ENCODE measurements at regions not wholly inside any gene's neighbourhood (a gene's known extent, or its start where the extent isn't known, plus 50 kb on each side); places are given as distances from the start of the nearest gene placed in this dataset.
"Not testable (repeated sequence)": the region's sequence is repeated elsewhere in the genome, so short reads cannot be mapped to it uniquely, and the experiment has no call there.

- H3K9ac ChIP-seq (ENCODE audit: low read depth, low read length, poor library complexity, severe bottlenecking) = no peak overlapping the region
- H4K20me1 ChIP-seq (ENCODE audit: insufficient read depth, low read length, poor library complexity, severe bottlenecking) = no peaks in the 10 kb centered on the region
These were observed 122.2 kb upstream of the ESX1 start for GRCh38 chrX:104376937-104377336.

DNA sequence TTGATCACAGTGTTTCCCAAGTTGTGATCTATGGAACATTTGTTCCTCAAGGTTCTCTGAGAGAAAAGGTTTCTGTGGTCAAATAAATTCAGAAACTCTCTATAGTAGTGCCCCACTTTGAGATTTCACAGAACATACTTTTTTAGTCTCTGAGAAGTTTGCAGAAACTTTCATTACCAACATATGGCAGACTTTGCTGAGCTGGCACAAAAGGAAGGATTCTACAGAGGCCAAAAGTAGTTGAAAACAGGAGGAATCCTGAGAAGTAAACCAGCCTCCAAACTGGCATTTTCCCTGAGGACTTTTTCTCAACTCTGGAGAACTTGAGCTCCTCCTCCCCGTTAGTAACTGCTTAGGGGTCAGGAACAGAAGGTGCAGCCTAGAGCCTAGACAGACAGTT is 117.8 kb upstream of the ESX1 start:
- Histone ChIP-seq H3K27me3 (ENCODE audit: insufficient read depth, low read length, poor library complexity, severe bottlenecking) (no peaks in the 10 kb centered on the region), H4K20me1 (ENCODE audit: insufficient read depth, low read length, poor library complexity, severe bottlenecking) (no peaks in the 10 kb centered on the region), H3K9me2 (replicated peaks; ENCODE audit: low read depth, low read length) (no peaks in the 10 kb centered on the region), H3K79me2 (ENCODE audit: insufficient read depth, low read length) (no peaks in the 10 kb centered on the region), H3F3A (ENCODE audit: low read depth) (no peaks in the 10 kb centered on the region), H3K36me3 (ENCODE audit: insufficient read depth, low read length) (no peaks in the 10 kb centered on the region), H3K9ac (ENCODE audit: low read depth, low read length, poor library complexity, severe bottlenecking) (no peak overlapping the region), H3K9me3 (ENCODE audit: insufficient read depth, low read depth, low read length) (no peaks in the 10 kb centered on the region), H3K4me1 (ENCODE audit: insufficient read depth, low read length, poor library complexity, severe bottlenecking) (peaks cover 12% of the 10 kb centered on the region), H3K4me3 (ENCODE audit: low read length, poor library complexity, severe bottlenecking) (no peak overlapping the region), H3K4me2 (ENCODE audit: low read depth, low read length, poor library complexity, severe bottlenecking) (no peak overlapping the region), H2AFZ (ENCODE audit: low read length) (0 out of 2 replicates have a peak overlapping the region, but pooled peaks have one; percentile 27)
- TF ChIP-seq EZH2phosphoT487 (IDR thresholded peaks at IDR 0.05; ENCODE audit: borderline replicate concordance) = no peak
- TF ChIP-seq, protein P1, sequence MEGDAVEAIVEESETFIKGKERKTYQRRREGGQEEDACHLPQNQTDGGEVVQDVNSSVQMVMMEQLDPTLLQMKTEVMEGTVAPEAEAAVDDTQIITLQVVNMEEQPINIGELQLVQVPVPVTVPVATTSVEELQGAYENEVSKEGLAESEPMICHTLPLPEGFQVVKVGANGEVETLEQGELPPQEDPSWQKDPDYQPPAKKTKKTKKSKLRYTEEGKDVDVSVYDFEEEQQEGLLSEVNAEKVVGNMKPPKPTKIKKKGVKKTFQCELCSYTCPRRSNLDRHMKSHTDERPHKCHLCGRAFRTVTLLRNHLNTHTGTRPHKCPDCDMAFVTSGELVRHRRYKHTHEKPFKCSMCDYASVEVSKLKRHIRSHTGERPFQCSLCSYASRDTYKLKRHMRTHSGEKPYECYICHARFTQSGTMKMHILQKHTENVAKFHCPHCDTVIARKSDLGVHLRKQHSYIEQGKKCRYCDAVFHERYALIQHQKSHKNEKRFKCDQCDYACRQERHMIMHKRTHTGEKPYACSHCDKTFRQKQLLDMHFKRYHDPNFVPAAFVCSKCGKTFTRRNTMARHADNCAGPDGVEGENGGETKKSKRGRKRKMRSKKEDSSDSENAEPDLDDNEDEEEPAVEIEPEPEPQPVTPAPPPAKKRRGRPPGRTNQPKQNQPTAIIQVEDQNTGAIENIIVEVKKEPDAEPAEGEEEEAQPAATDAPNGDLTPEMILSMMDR (conservative IDR thresholded peaks at IDR 0.05; ENCODE audit: low read length) = no peak

More at GRCh38 chrX:104376937-104377336, 122.2 kb upstream of the ESX1 start:
- H3K4me2 ChIP-seq (ENCODE audit: low read depth, low read length, poor library complexity, severe bottlenecking) = no peak overlapping the region
- H3K79me2 ChIP-seq (ENCODE audit: insufficient read depth, low read length) = no peaks in the 10 kb centered on the region
- no peak overlapping the region for H2AFZ ChIP-seq (ENCODE audit: low read length)
- peaks cover 5% of the 10 kb centered on the region for H3K4me1 ChIP-seq (ENCODE audit: insufficient read depth, low read length, poor library complexity, severe bottlenecking)
- no peak overlapping the region for H3K4me3 ChIP-seq (ENCODE audit: low read length, poor library complexity, severe bottlenecking)
- no peaks in the 10 kb centered on the region for H3K9me2 ChIP-seq (replicated peaks; ENCODE audit: low read depth, low read length)
- no peaks in the 10 kb centered on the region for H3K9me3 ChIP-seq (ENCODE audit: insufficient read depth, low read depth, low read length)
- TF ChIP-seq EZH2phosphoT487 (IDR thresholded peaks at IDR 0.05; ENCODE audit: borderline replicate concordance) = no peak
- TF ChIP-seq, protein P1 (conservative IDR thresholded peaks at IDR 0.05; ENCODE audit: low read length) = no peak
- H3K27me3 ChIP-seq (ENCODE audit: insufficient read depth, low read length, poor library complexity, severe bottlenecking) = no peaks in the 10 kb centered on the region
- H3K36me3 ChIP-seq (ENCODE audit: insufficient read depth, low read length) = no peaks in the 10 kb centered on the region
- H3F3A ChIP-seq (ENCODE audit: low read depth) = no peaks in the 10 kb centered on the region

DNA sequence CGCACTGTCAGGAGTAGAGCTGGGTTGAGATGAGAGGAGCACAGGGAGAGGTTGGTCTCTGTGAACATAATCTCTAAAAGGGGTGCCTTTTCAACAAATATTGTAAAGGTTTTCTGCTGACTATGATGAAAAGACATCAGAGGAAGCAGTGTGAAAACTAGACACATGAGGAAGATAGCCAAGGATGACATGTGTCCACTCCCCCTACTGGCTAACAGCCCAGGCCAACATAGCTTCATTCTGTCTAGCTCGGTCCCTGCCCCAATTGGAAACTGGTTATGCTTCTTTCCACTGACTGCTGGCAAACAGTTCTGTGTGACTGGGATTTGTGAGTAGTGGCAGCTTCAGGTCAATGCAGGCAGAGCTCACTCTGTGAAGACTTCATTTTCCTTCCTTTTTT is 115.4 kb upstream of the ESX1 start:
- no peaks in the 10 kb centered on the region for H3K9me2 ChIP-seq (replicated peaks; ENCODE audit: low read depth, low read length)
- TF ChIP-seq, protein P1 (conservative IDR thresholded peaks at IDR 0.05; ENCODE audit: low read length) = no peak; the same call in 1 of the 2 replicates
- no peak for TF ChIP-seq EZH2phosphoT487 (IDR thresholded peaks at IDR 0.05; ENCODE audit: borderline replicate concordance)
- H2AFZ ChIP-seq (ENCODE audit: low read length) = no peak overlapping the region
- no peak overlapping the region for H3K9ac ChIP-seq (ENCODE audit: low read depth, low read length, poor library complexity, severe bottlenecking)
- H3K4me3 ChIP-seq (ENCODE audit: low read length, poor library complexity, severe bottlenecking) = no peak overlapping the region
- H4K20me1 ChIP-seq (ENCODE audit: insufficient read depth, low read length, poor library complexity, severe bottlenecking) = no peaks in the 10 kb centered on the region
- H3K4me1 ChIP-seq (ENCODE audit: insufficient read depth, low read length, poor library complexity, severe bottlenecking) = peaks cover 12% of the 10 kb centered on the region
- H3K79me2 ChIP-seq (ENCODE audit: insufficient read depth, low read length) = no peaks in the 10 kb centered on the region
- no peaks in the 10 kb centered on the region for H3K9me3 ChIP-seq (ENCODE audit: insufficient read depth, low read depth, low read length)
- no peaks in the 10 kb centered on the region for H3K27me3 ChIP-seq (ENCODE audit: insufficient read depth, low read length, poor library complexity, severe bottlenecking)
- H3K4me2 ChIP-seq (ENCODE audit: low read depth, low read length, poor library complexity, severe bottlenecking) = no peak overlapping the region
- no peaks in the 10 kb centered on the region for H3F3A ChIP-seq (ENCODE audit: low read depth)
- H3K36me3 ChIP-seq (ENCODE audit: insufficient read depth, low read length) = no peaks in the 10 kb centered on the region

DNA sequence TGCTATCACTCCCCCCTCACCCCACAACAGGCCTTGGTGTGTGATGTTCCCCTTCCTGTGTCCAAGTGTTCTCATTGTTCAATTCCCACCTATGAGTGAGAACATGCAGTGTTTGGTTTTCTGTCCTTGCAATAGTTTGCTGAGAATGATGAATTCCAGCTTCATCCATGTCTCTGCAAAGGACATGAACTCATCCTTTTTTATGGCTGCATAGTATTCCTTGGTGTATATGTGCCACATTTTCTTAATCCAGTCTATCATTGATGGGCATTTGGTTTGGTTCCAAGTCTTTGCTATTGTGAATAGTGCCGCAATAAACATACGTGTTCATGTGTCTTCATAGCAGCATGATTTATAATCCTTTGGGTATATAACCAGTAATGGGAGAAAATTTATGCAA is 106.0 kb upstream of the ESX1 start:
- not testable (repeated sequence) for H3K79me2 ChIP-seq (ENCODE audit: insufficient read depth, low read length); H3K9me3 ChIP-seq (ENCODE audit: insufficient read depth, low read depth, low read length); H3K4me1 ChIP-seq (ENCODE audit: insufficient read depth, low read length, poor library complexity, severe bottlenecking); H3K36me3 ChIP-seq (ENCODE audit: insufficient read depth, low read length); H3K4me3 ChIP-seq (ENCODE audit: low read length, poor library complexity, severe bottlenecking); H3F3A ChIP-seq (ENCODE audit: low read depth); H3K9me2 ChIP-seq (replicated peaks; ENCODE audit: low read depth, low read length); H2AFZ ChIP-seq (ENCODE audit: low read length); H3K4me2 ChIP-seq (ENCODE audit: low read depth, low read length, poor library complexity, severe bottlenecking); H3K27me3 ChIP-seq (ENCODE audit: insufficient read depth, low read length, poor library complexity, severe bottlenecking); H4K20me1 ChIP-seq (ENCODE audit: insufficient read depth, low read length, poor library complexity, severe bottlenecking); H3K9ac ChIP-seq (ENCODE audit: low read depth, low read length, poor library complexity, severe bottlenecking)
